Cardiac fibroblast (primary cell): ENCODE measurements at regions not wholly inside any gene's neighbourhood (a gene's known extent, or its start where the extent isn't known, plus 50 kb on each side); places are given as distances from the start of the nearest gene placed in this dataset.
A peak's percentile ranks its signal among the peaks of the same experiment; 100 is the strongest.

Experiments used
- DNase-seq, 2 donors: peaks; one replicate each; pipeline versions ENCODE4 v3.0.0 to v3.0.0-alpha.2; 2010; ENCODE audit warnings: low read depth in 2 of 2
- H3K4me3 ChIP-seq, 2 donors: replicated peaks in 1 of 2; 1 replicate in 1 of 2; 2 replicates in 1 of 2; pipeline ENCODE4 v1.5.1; 2011; ENCODE audit warnings: low read depth in 2 of 2, low read length in 2 of 2, mild to moderate bottlenecking in 2 of 2, moderate library complexity in 1 of 2
- TF ChIP-seq, protein P1 (sequence below): IDR thresholded peaks from one replicate; pipeline ENCODE4 v1.5.1; 2011; ENCODE audit warnings: low read depth, mild to moderate bottlenecking, low read length, inconsistent platforms

- no peak for DNase-seq
- H3K4me3 ChIP-seq, result no peak overlapping the region
- TF ChIP-seq, protein P1, sequence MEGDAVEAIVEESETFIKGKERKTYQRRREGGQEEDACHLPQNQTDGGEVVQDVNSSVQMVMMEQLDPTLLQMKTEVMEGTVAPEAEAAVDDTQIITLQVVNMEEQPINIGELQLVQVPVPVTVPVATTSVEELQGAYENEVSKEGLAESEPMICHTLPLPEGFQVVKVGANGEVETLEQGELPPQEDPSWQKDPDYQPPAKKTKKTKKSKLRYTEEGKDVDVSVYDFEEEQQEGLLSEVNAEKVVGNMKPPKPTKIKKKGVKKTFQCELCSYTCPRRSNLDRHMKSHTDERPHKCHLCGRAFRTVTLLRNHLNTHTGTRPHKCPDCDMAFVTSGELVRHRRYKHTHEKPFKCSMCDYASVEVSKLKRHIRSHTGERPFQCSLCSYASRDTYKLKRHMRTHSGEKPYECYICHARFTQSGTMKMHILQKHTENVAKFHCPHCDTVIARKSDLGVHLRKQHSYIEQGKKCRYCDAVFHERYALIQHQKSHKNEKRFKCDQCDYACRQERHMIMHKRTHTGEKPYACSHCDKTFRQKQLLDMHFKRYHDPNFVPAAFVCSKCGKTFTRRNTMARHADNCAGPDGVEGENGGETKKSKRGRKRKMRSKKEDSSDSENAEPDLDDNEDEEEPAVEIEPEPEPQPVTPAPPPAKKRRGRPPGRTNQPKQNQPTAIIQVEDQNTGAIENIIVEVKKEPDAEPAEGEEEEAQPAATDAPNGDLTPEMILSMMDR, result no peak
Observed at GRCh38 chr10:28794986-28795385, 117.7 kb downstream of the BAMBI start.

DNA sequence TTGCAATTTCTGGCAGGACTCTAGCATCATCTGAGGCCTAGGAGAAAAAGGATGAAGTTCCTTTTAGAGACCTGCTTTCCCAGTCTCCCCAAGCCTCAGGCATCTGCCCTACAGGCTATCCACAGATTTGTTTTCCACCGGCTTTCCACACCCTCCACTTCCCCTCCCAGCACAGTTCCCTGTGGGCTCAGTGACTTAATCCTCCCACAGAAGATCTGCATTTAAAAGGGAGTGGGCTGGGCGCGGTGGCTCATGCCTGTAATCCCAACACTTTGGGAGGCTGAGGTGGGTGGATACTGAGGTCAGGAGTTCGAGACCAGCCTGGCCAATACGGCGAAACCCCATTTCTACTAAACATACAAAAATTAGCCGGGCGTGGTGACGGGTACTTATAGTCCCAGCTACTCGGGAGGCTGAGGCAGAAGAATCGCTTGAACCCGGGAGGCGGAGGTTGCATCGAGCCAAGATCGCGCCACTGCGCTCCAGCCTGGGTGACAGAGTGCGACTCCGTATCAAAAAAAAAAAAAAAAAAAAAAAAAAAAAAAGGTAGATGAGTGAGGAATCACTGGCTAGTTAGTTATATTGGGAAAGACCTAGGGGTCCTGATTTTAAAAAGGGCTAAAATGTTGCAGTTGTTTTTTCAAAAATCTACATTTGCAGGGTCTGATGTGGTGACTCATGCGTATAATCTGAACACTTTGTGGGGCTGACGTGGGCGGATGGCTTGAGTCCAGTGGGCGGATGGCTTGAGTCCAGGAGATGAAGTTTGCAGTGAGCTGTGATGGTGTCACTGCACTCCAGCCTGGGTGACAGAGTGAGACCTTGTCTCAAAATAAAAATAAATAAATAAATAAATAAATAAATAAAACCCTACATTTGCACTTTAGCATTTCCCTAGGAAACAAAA, 119.5 kb downstream of the BAMBI start:
- TF ChIP-seq, protein P1, result no peak

DNA sequence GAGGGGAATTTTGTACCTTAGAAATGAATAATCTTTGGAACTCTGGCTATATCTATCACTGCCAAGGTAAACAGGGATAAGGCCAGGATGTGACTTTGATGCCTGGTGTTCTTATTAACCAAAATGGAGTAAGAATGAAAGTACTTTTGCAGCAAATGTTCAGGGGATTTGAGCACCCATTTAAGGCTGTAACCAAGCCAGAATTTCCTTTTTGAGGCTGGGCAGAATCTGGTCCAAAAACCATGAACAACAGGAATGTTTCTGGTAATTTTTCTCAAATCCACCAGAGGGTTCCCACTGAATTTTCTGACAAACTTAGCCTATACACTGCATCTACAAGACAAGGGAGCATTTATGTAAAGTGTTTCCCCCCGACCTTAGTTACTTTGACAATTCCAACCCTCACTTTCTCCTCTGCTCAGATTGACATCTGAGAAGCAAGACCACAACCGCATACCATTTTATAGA, 120.6 kb downstream of the BAMBI start:
- no peak overlapping the region for H3K4me3 ChIP-seq
- peak; percentile 14 to 78 for DNase-seq
- TF ChIP-seq, protein P1, result no peak

More for the DNA sequence above, 119.5 kb downstream of the BAMBI start:
- peak; percentile 85 to 92 for DNase-seq
- H3K4me3 ChIP-seq, result no peak overlapping the region

GRCh38 chr10:28798428-28798955, 121.2 kb downstream of the BAMBI start:
- TF ChIP-seq, protein P1, result no peak
- H3K4me3 ChIP-seq, result no peak overlapping the region
- no peak for DNase-seq

- DNase-seq, result no peak
- TF ChIP-seq, protein P1, result no peak
- no peak overlapping the region for H3K4me3 ChIP-seq
Observed at GRCh38 chr10:28798964-28799363, 121.6 kb downstream of the BAMBI start.

DNA sequence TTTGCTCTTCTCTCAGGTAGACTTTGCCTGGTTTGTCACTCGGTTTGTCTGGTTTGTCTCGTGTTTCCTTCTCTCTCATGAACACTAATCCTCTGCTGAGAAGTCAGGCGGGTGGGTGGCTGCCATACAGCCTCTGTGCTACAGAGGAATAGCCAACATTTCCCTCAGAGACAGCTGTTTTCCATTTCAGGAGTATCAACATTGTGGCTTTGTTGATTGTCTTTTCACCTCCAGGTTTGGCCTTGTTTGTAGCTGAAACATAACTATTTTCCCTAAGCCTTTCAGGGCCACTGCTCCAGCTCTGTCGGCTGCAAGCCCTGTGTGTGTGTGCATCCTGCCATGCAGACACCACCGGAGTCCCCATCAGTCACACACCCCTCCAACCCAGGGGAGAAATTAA, 122.8 kb downstream of the BAMBI start:
- DNase-seq, result no peak
- TF ChIP-seq, protein P1, result no peak
- no peak overlapping the region for H3K4me3 ChIP-seq
